H1 (cell line): ENCODE measurements at regions not wholly inside any gene's neighbourhood (a gene's known extent, or its start where the extent isn't known, plus 50 kb on each side); places are given as distances from the start of the nearest gene placed in this dataset.

Source experiments
- CTCF ChIA-PET: fragments of 300-600 bp; sonication (Branson Sonifier 250); formaldehyde crosslinking; loops from one replicate; lab custom pipeline; 2021; ENCODE audit not compliant: partially characterized antibody; lab: Charles Lee
- POLR2A ChIA-PET: fragments of 300-600 bp; sonication (Branson Sonifier 250); formaldehyde crosslinking; loops from one replicate; lab custom pipeline; 2021; ENCODE audit warnings: inconsistent platforms; ENCODE audit not compliant: partially characterized antibody; lab: Charles Lee
- DNase-seq, 2 experiments: peaks; one replicate each; pipeline versions ENCODE4 v3.0.0 to v3.0.0-alpha.2; 2010 to 2022; ENCODE audit warnings: low spot score in 2 of 2, low read depth in 1 of 2, mixed read lengths in 1 of 2
- FAIRE-seq: peaks from 2 replicates; lab custom pipeline; 2011; peaks lifted over from hg19 to GRCh38; lab: Jason Lieb, UNC
- H2AFZ ChIP-seq: 2 replicates; pipeline ENCODE4 v1.8.1; 2012; ENCODE audit warnings: low read length, inconsistent platforms
- H2AK5ac ChIP-seq: 2 replicates; pipeline ENCODE4 v1.6.1; 2013; ENCODE audit warnings: low read depth, low read length
- H2BK120ac ChIP-seq: replicated peaks from 2 replicates; pipeline ENCODE3; 2013; ENCODE audit warnings: low read depth, low read length, inconsistent platforms
- H2BK12ac ChIP-seq: 2 replicates; pipeline ENCODE4 v1.6.1; 2013; ENCODE audit warnings: low read depth, low read length
- H2BK15ac ChIP-seq: 2 replicates; pipeline ENCODE4 v1.6.1; 2013; ENCODE audit warnings: low read length
- H2BK20ac ChIP-seq: 2 replicates; pipeline ENCODE4 v1.6.1; 2013; ENCODE audit warnings: low read length
- H2BK5ac ChIP-seq: 2 replicates; pipeline ENCODE4 v1.6.1; 2013; ENCODE audit warnings: low read depth, low read length
- H3K14ac ChIP-seq: 2 replicates; pipeline ENCODE4 v1.6.1; 2013; ENCODE audit warnings: inconsistent platforms; ENCODE audit not compliant: insufficient read length
- H3K18ac ChIP-seq: 2 replicates; pipeline ENCODE4 v1.6.1; 2013; ENCODE audit warnings: low read length; ENCODE audit errors: extremely low read depth
- H3K23ac ChIP-seq: 2 replicates; pipeline ENCODE4 v1.6.1; 2013; ENCODE audit warnings: inconsistent platforms; ENCODE audit not compliant: insufficient read length
- H3K23me2 ChIP-seq: 2 replicates; pipeline ENCODE4 v1.6.1; 2013; ENCODE audit warnings: low read depth, low read length
- H3K27ac ChIP-seq: 2 replicates; pipeline ENCODE4 v1.6.1; 2011; ENCODE audit warnings: low read depth, low read length, inconsistent platforms
- H3K27me3 ChIP-seq, 4 experiments: replicated peaks in 1 of 4; 1 replicate in 1 of 4; 2 replicates in 3 of 4; pipeline versions ENCODE4 v1.6.1 to v1.8.1; 2011 to 2013; ENCODE audit warnings: low read length in 3 of 4, mild to moderate bottlenecking in 3 of 4, inconsistent platforms in 2 of 4, mixed read lengths in 2 of 4, moderate library complexity in 1 of 4; ENCODE audit not compliant: control insufficient read depth in 3 of 4, insufficient read depth in 3 of 4; ENCODE audit errors: extremely low read depth in 1 of 4
- H3K36me3 ChIP-seq, 4 experiments: 2 replicates each; pipeline versions ENCODE4 v1.6.1 to v1.8.1; 2011 to 2013; ENCODE audit warnings: mild to moderate bottlenecking in 4 of 4, low read length in 3 of 4, moderate library complexity in 2 of 4, control low read depth in 1 of 4, inconsistent platforms in 1 of 4; ENCODE audit not compliant: insufficient read depth in 4 of 4, control insufficient read depth in 2 of 4
- H3K4ac ChIP-seq: replicated peaks from 2 replicates; pipeline ENCODE3; 2013; ENCODE audit warnings: low read length, low read depth, mixed read lengths, inconsistent platforms; ENCODE audit not compliant: insufficient read length
- H3K4me1 ChIP-seq, 4 experiments: replicated peaks in 1 of 4; 1 replicate in 1 of 4; 2 replicates in 3 of 4; pipeline versions ENCODE4 v1.6.1 to v1.8.1; 2011 to 2013; ENCODE audit warnings: low read length in 3 of 4, inconsistent platforms in 2 of 4, mixed read lengths in 1 of 4; ENCODE audit not compliant: insufficient read depth in 4 of 4, control insufficient read depth in 3 of 4
- H3K4me2 ChIP-seq, 2 experiments: 2 replicates each; pipeline versions ENCODE4 v1.6.1 to v1.8.1; 2011 to 2013; ENCODE audit warnings: low read depth in 2 of 2, low read length in 2 of 2, control low read depth in 1 of 2, inconsistent platforms in 1 of 2, mild to moderate bottlenecking in 1 of 2; ENCODE audit not compliant: insufficient read depth in 1 of 2
- H3K4me3 ChIP-seq, 4 experiments: fragments of 200-600, 300-600 bp in 1 of 4; sonication (generic), shearing (Covaris generic), sonication (Bioruptor Twin) in 1 of 4; 2 replicates each; pipeline versions ENCODE4 v1.5.1 to v1.8.1; 2011 to 2016; ENCODE audit warnings: low read length in 4 of 4, low read depth in 3 of 4, control low read depth in 2 of 4, inconsistent platforms in 2 of 4, mild to moderate bottlenecking in 2 of 4, mixed read lengths in 1 of 4, moderate library complexity in 1 of 4; ENCODE audit not compliant: insufficient read depth in 2 of 4; ENCODE audit errors: extremely low read depth in 1 of 4
- H3K56ac ChIP-seq: replicated peaks from 2 replicates; pipeline ENCODE3; 2013; ENCODE audit warnings: low read depth, mild to moderate bottlenecking, mixed read lengths, low read length, inconsistent platforms; ENCODE audit not compliant: insufficient read length
- H3K79me1 ChIP-seq: 2 replicates; pipeline ENCODE4 v1.6.1; 2013; ENCODE audit warnings: low read depth, low read length, control low read depth
- H3K79me2 ChIP-seq, 2 experiments: 2 replicates each; pipeline versions ENCODE4 v1.6.1 to v1.8.1; 2012 to 2013; ENCODE audit warnings: low read length in 2 of 2, mild to moderate bottlenecking in 2 of 2, inconsistent platforms in 1 of 2; ENCODE audit not compliant: insufficient read depth in 2 of 2, control insufficient read depth in 1 of 2
- H3K9ac ChIP-seq, 4 experiments: replicated peaks in 1 of 4; 1 replicate in 1 of 4; 2 replicates in 3 of 4; pipeline versions ENCODE4 v1.6.1 to v1.8.1; 2011 to 2013; ENCODE audit warnings: low read depth in 3 of 4, low read length in 3 of 4, control low read depth in 2 of 4, mild to moderate bottlenecking in 2 of 4, moderate library complexity in 2 of 4, inconsistent platforms in 1 of 4; ENCODE audit errors: extremely low read depth in 1 of 4
- H3K9me3 ChIP-seq, 2 experiments: 2 replicates each; pipeline versions ENCODE4 v1.6.1 to v1.8.1; 2012 to 2013; ENCODE audit warnings: mild to moderate bottlenecking in 2 of 2, moderate library complexity in 2 of 2, control low read depth in 1 of 2, inconsistent platforms in 1 of 2, low read depth in 1 of 2, low read length in 1 of 2, mixed read lengths in 1 of 2; ENCODE audit not compliant: insufficient read depth in 2 of 2
- H4K20me1 ChIP-seq, 2 experiments: replicated peaks in 1 of 2; 2 replicates each; pipeline versions ENCODE3 to v1.8.1; 2011 to 2013; ENCODE audit warnings: inconsistent platforms in 2 of 2, low read length in 2 of 2, mild to moderate bottlenecking in 1 of 2; ENCODE audit not compliant: insufficient read depth in 2 of 2, control insufficient read depth in 1 of 2
- H4K5ac ChIP-seq: 2 replicates; pipeline ENCODE4 v1.6.1; 2013; ENCODE audit warnings: low read length, low read depth, mixed read lengths, inconsistent platforms; ENCODE audit not compliant: insufficient read length
- H4K8ac ChIP-seq: 2 replicates; pipeline ENCODE4 v1.8.0; 2013; ENCODE audit warnings: mild to moderate bottlenecking, moderate library complexity, low read length, inconsistent platforms; ENCODE audit not compliant: insufficient read depth; ENCODE audit errors: extremely low read depth
- H4K91ac ChIP-seq: replicated peaks from 2 replicates; pipeline ENCODE3; 2013; ENCODE audit warnings: low read length, mixed read lengths, inconsistent platforms; ENCODE audit not compliant: insufficient read length
- BACH1 ChIP-seq: IDR thresholded peaks from 2 replicates; pipeline ENCODE4 v1.6.1; 2012; ENCODE audit warnings: low read length, improper control_type of control experiment
- CHD1 ChIP-seq: IDR thresholded peaks from 2 replicates; pipeline ENCODE4 v1.6.1; 2012; ENCODE audit warnings: low read depth, low read length, improper control_type of control experiment
- CREB1 ChIP-seq: IDR thresholded peaks from 2 replicates; pipeline ENCODE4 v1.6.1; 2012; ENCODE audit warnings: inconsistent platforms
- GTF2F1 ChIP-seq: IDR thresholded peaks from 2 replicates; pipeline ENCODE4 v1.6.1; 2012; ENCODE audit warnings: low read depth, low read length, improper control_type of control experiment, borderline replicate concordance
- HDAC6 ChIP-seq: IDR thresholded peaks from one replicate; pipeline ENCODE4 v1.7.1; 2012; ENCODE audit warnings: low read depth, mild to moderate bottlenecking, inconsistent platforms, low read length, moderate library complexity
- KDM1A ChIP-seq: fragments of 200-600, 300-600 bp; sonication (generic); IDR thresholded peaks from 2 replicates; pipeline ENCODE4 v1.7.1; 2016; ENCODE audit warnings: mild to moderate bottlenecking, low read length, borderline replicate concordance
- KDM4A ChIP-seq: IDR thresholded peaks from one replicate; pipeline ENCODE4 v1.7.1; 2012; ENCODE audit warnings: low read depth, mild to moderate bottlenecking, moderate library complexity, low read length, inconsistent platforms; ENCODE audit not compliant: severe bottlenecking
- KDM5A ChIP-seq: fragments of 200-600 bp; IDR thresholded peaks from 2 replicates; pipeline ENCODE4 v1.7.1; 2012; ENCODE audit warnings: mild to moderate bottlenecking, low read length, inconsistent platforms, mixed read lengths
- POLR2A ChIP-seq, 2 experiments: IDR thresholded peaks; 1 replicate in 1 of 2; 2 replicates in 1 of 2; pipeline ENCODE4 v1.6.1; 2011; ENCODE audit warnings: low read depth in 2 of 2, low read length in 2 of 2, mild to moderate bottlenecking in 2 of 2; ENCODE audit errors: control extremely low read depth in 1 of 2
- RXRA ChIP-seq: IDR thresholded peaks from 2 replicates; pipeline ENCODE4 v1.6.1; 2011; ENCODE audit warnings: low read depth, mild to moderate bottlenecking, low read length, moderate library complexity; ENCODE audit not compliant: insufficient read depth
- SIN3A ChIP-seq, 2 experiments: IDR thresholded peaks in 1 of 2; conservative IDR thresholded peaks in 1 of 2; 2 replicates each; pipeline ENCODE4 v1.6.1; 2011 to 2012; ENCODE audit warnings: low read length in 2 of 2, improper control_type of control experiment in 1 of 2, low read depth in 1 of 2, mild to moderate bottlenecking in 1 of 2
- SIRT6 ChIP-seq: IDR thresholded peaks from one replicate; pipeline ENCODE4 v1.7.1; 2012; ENCODE audit warnings: low read length, inconsistent platforms
- SUZ12 ChIP-seq: fragments of 200-600 bp; sonication (generic); IDR thresholded peaks from 2 replicates; pipeline ENCODE4 v1.6.1; 2012; ENCODE audit warnings: mild to moderate bottlenecking, inconsistent platforms, low read length, moderate library complexity, mixed read lengths
- TBP ChIP-seq: IDR thresholded peaks from 2 replicates; pipeline ENCODE4 v1.6.1; 2011; ENCODE audit warnings: low read depth, low read length, improper control_type of control experiment
- WGBS, 2 experiments: shearing (Covaris generic) in 1 of 2; methylation state at CpG; one replicate each; pipeline versions ENCODE4 v1.1.6 to v1.1.7; 2013 to 2015; ENCODE audit warnings: low lambda C conversion rate in 2 of 2, mixed read lengths in 2 of 2, inconsistent platforms in 1 of 2, low coverage in 1 of 2, missing lambda C conversion rate in 1 of 2; ENCODE audit not compliant: insufficient replicate concordance in 2 of 2, insufficient coverage in 1 of 2, insufficient read length in 1 of 2; ENCODE audit errors: extremely low coverage in 1 of 2, missing lambda C conversion rate in 1 of 2; 5-methylcytosine and 5-hydroxymethylcytosine counted together
- TF ChIP-seq, protein P1 (sequence below): IDR thresholded peaks from 2 replicates; pipeline ENCODE4 v1.6.1; 2011; ENCODE audit warnings: low read length, improper control_type of control experiment

DNA sequence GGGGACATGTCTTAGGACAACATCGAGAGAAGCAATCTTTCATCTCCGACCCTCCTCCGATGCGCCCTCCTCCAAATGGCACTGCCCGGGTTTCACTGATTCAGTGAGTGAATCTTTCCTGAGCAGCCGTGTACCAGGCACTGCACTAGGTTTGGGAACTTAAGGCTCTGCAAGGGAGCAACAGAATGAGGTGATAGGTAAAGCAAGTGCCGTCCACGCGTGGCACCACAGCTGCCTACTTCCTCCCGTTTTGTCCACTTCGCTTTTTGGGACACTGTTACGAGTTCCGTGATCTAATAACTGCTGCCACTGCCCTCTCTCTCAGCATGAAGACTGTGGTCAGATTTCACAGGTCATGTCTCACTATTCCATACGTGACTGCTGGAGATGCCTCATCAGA lies 131.0 kb downstream of the TEX29 start:
- Histone ChIP-seq H3K9me3 (peaks cover 2 to 3% of the 10 kb centered on the region in 2 experiments), H3K27me3 (no peaks in the 10 kb centered on the region), H2BK12ac (no peak overlapping the region), H2BK15ac (no peak overlapping the region), H2BK20ac (no peak overlapping the region), H2BK120ac (no peak overlapping the region), H3K79me2 (no peaks in the 10 kb centered on the region), H3K27ac (no peak overlapping the region), H3K79me1 (no peaks in the 10 kb centered on the region), H2BK5ac (no peak overlapping the region), H4K5ac (no peak overlapping the region), H4K20me1 (no peaks in the 10 kb centered on the region), H3K23ac (peak overlapping the region; percentile 2), H3K9ac (no peak overlapping the region), H3K36me3 (no peaks in the 10 kb centered on the region), H3K4me2 (no peak overlapping the region), H3K23me2 (no peaks in the 10 kb centered on the region), H3K4me1 (no peaks in the 10 kb centered on the region), H3K56ac (no peak overlapping the region), H4K91ac (no peak overlapping the region), H2AFZ (no peak overlapping the region), H4K8ac (no peak overlapping the region), H3K4ac (no peak overlapping the region), H3K4me3 (no peak overlapping the region), H2AK5ac (no peak overlapping the region), H3K18ac (no peak overlapping the region), H3K14ac (no peak overlapping the region)
- POLR2A ChIA-PET = no interaction called here
- 88% methylated on average over 14 of the region's 14 CpGs; no CpG with 5 or more reads in 1 of the 2 experiments for WGBS, 2 experiments
- FAIRE-seq = no peak
- CTCF ChIA-PET = interaction anchor here (1.1 to 1.6 kb wide), 3 partner anchors 9 to 23 kb away, joined by 5 read pairs; no protein-coding TSS in a partner anchor
- no peak for DNase-seq
- TF ChIP-seq HDAC6 = no peak
- TF ChIP-seq SIRT6 = no peak
- no peak for TF ChIP-seq SUZ12
- no peak for TF ChIP-seq KDM1A
- TF ChIP-seq, protein P1, sequence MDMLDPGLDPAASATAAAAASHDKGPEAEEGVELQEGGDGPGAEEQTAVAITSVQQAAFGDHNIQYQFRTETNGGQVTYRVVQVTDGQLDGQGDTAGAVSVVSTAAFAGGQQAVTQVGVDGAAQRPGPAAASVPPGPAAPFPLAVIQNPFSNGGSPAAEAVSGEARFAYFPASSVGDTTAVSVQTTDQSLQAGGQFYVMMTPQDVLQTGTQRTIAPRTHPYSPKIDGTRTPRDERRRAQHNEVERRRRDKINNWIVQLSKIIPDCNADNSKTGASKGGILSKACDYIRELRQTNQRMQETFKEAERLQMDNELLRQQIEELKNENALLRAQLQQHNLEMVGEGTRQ = no peak
- TF ChIP-seq KDM4A = no peak
- TF ChIP-seq POLR2A (IDR thresholded peaks at IDR 0.05; ENCODE audit: control extremely low read depth in 1 of 2, low read depth in 2 of 2, low read length in 2 of 2) = no peak
- no peak for TF ChIP-seq CREB1
- TF ChIP-seq RXRA = no peak
- no peak for TF ChIP-seq TBP
- no peak for TF ChIP-seq KDM5A
- no peak for TF ChIP-seq SIN3A (conservative IDR thresholded peaks at IDR 0.05 in 1 of 2, IDR thresholded peaks at IDR 0.05 in 1 of 2; ENCODE audit: low read depth in 1 of 2, low read length in 2 of 2)
- no peak for TF ChIP-seq BACH1
- no peak for TF ChIP-seq CHD1
- TF ChIP-seq GTF2F1 = no peak
